Liver (tissue), 8 donors: ENCODE measurements at regions not wholly inside any gene's neighbourhood (a gene's known extent, or its start where the extent isn't known, plus 50 kb on each side); places are given as distances from the start of the nearest gene placed in this dataset.

Source experiments
- DNase-seq: peaks from one replicate; pipeline ENCODE4 v3.0.0-alpha.2; 2017; ENCODE audit warnings: low spot score
- H3K27ac ChIP-seq, 2 donors: one replicate each; pipeline ENCODE4 v1.7.0; 2013; ENCODE audit warnings: inconsistent platforms in 2 of 2, low read length in 2 of 2, control low read depth in 1 of 2, low read depth in 1 of 2, mild to moderate bottlenecking in 1 of 2
- H3K27me3 ChIP-seq, 4 donors: one replicate each; pipeline versions ENCODE4 v1.6.1 to v1.7.0; 2013; ENCODE audit warnings: low read length in 3 of 4, inconsistent platforms in 1 of 4, mild to moderate bottlenecking in 1 of 4, moderate library complexity in 1 of 4; ENCODE audit not compliant: control insufficient read depth in 4 of 4, insufficient read depth in 4 of 4
- H3K36me3 ChIP-seq, 4 donors: one replicate each; pipeline versions ENCODE4 v1.6.1 to v1.7.0; 2013; ENCODE audit warnings: low read length in 3 of 4, mild to moderate bottlenecking in 3 of 4, low read depth in 1 of 4, moderate library complexity in 1 of 4; ENCODE audit not compliant: control insufficient read depth in 4 of 4, insufficient read depth in 3 of 4
- H3K4me1 ChIP-seq, 4 donors: one replicate each; pipeline versions ENCODE4 v1.6.1 to v1.7.0; 2013; ENCODE audit warnings: low read length in 3 of 4, mild to moderate bottlenecking in 3 of 4, moderate library complexity in 1 of 4; ENCODE audit not compliant: control insufficient read depth in 4 of 4, insufficient read depth in 4 of 4
- H3K4me3 ChIP-seq, 3 donors: one replicate each; pipeline versions ENCODE4 v1.6.1 to v1.7.0; 2013; ENCODE audit warnings: low read length in 3 of 3, control low read depth in 1 of 3, low read depth in 1 of 3, mild to moderate bottlenecking in 1 of 3
- H3K9ac ChIP-seq, 2 donors: one replicate each; pipeline ENCODE4 v1.7.0; 2013; ENCODE audit warnings: low read length in 2 of 2, mild to moderate bottlenecking in 2 of 2, moderate library complexity in 2 of 2, control low read depth in 1 of 2, low read depth in 1 of 2
- H3K9me3 ChIP-seq, 4 donors: one replicate each; pipeline versions ENCODE4 v1.6.1 to v1.7.0; 2013; ENCODE audit warnings: low read length in 3 of 4; ENCODE audit not compliant: control insufficient read depth in 4 of 4
- CTCF ChIP-seq: fragments of 150-350 bp; IDR thresholded peaks from 2 replicates; pipeline ENCODE4 v1.5.1; 2017; ENCODE audit warnings: improper control_type of control experiment, low read depth, low read length; ENCODE audit not compliant: missing input control
- EGR1 ChIP-seq, 2 donors: IDR thresholded peaks; 2 replicates each; pipeline ENCODE4 v1.6.1; 2016 to 2018; ENCODE audit warnings: antibody characterized with exemption in 2 of 2, low read depth in 2 of 2
- FOXA1 ChIP-seq: IDR thresholded peaks from 2 replicates; pipeline ENCODE4 v1.6.1; 2016; ENCODE audit warnings: antibody characterized with exemption
- HNF4A ChIP-seq, 2 donors: conservative IDR thresholded peaks; 2 replicates each; pipeline ENCODE4 v1.6.1; 2016; ENCODE audit warnings: antibody characterized with exemption in 2 of 2, mild to moderate bottlenecking in 2 of 2
- NR2F2 ChIP-seq: IDR thresholded peaks from 2 replicates; pipeline ENCODE4 v1.6.1; 2016; ENCODE audit warnings: antibody characterized with exemption
- RAD21 ChIP-seq, 2 donors: IDR thresholded peaks; 2 replicates each; pipeline ENCODE4 v1.6.1; 2016; ENCODE audit warnings: antibody characterized with exemption in 2 of 2, mild to moderate bottlenecking in 2 of 2
- REST ChIP-seq: IDR thresholded peaks from 2 replicates; pipeline ENCODE4 v1.6.1; 2016; ENCODE audit warnings: antibody characterized with exemption, mild to moderate bottlenecking
- SP1 ChIP-seq: IDR thresholded peaks from 2 replicates; pipeline ENCODE4 v1.6.1; 2018; ENCODE audit warnings: antibody characterized with exemption, mild to moderate bottlenecking
- YY1 ChIP-seq: IDR thresholded peaks from 2 replicates; pipeline ENCODE4 v1.6.1; 2016; ENCODE audit warnings: antibody characterized with exemption, mild to moderate bottlenecking
- ZBTB33 ChIP-seq: IDR thresholded peaks from 2 replicates; pipeline ENCODE4 v1.6.1; 2016; ENCODE audit warnings: antibody characterized with exemption
- WGBS: extraction: QIAGEN DNeasy Blood & Tissue Kit; methylation state at CpG from one replicate; pipeline ENCODE4 v1.1.7; 2013; 5-methylcytosine and 5-hydroxymethylcytosine counted together
- donor health status: healthy.
- donor health status: healthy.
- donor health status: healthy.
- donor health status: healthy.
- donor health status: healthy.

DNA sequence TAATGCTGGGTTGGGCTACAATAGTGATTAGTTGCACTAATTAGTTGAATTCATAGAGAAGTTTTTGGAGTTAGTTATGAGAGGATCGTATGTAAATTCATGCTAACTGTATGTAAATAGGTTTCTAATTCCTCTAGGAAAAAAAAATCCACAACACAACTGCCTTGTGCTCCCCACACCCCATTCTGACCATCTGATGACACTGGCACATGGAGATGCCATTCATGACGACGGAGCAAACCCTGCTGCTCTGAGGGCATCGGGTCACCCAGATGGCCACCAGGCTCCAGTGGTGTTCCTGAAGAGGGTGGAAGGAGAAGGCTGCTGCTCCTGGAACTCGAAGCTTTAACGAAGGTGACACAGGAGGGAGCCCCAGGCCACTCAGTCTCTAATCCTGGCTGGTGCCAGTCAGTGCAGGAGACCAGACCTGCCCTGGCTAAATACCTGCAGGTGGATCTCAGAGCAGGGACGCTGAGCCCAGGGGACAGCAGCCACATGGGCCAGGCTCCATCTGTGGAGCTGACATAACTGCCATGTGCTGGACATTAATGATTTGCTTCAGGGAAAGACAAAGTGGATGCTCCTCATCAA, 90.3 kb downstream of the FAM50B start:
- H3K36me3 ChIP-seq, result no peaks in the 10 kb centered on the region

More for the DNA sequence above, 90.3 kb downstream of the FAM50B start:
- Histone ChIP-seq H3K4me3 (no peak overlapping the region), H3K9me3 (no peaks in the 10 kb centered on the region), H3K9ac (no peak overlapping the region), H3K4me1 (no peaks in the 10 kb centered on the region), H3K27ac (no peak overlapping the region), H3K27me3 (no peaks in the 10 kb centered on the region)
- TF ChIP-seq NR2F2 (no peak), CTCF (no peak), RAD21 (IDR thresholded peaks at IDR 0.05) (no peak), SP1 (no peak), FOXA1 (no peak), YY1 (no peak), EGR1 (IDR thresholded peaks at IDR 0.05; ENCODE audit: low read depth in 2 of 2) (no peak), HNF4A (conservative IDR thresholded peaks at IDR 0.05) (no peak), ZBTB33 (no peak), REST (no peak)
- no peak for DNase-seq
- WGBS, result 82% methylated on average over 7 of the region's 7 CpGs
